SW480 (cell line): ENCODE measurements at regions not wholly inside any gene's neighbourhood (a gene's known extent, or its start where the extent isn't known, plus 50 kb on each side); places are given as distances from the start of the nearest gene placed in this dataset.
"Not testable (repeated sequence)": the region's sequence is repeated elsewhere in the genome, so short reads cannot be mapped to it uniquely, and the experiment has no call there.

Source experiments
- DNase-seq: peaks from one replicate; pipeline ENCODE4 v3.0.0-alpha.2; 2016; ENCODE audit warnings: low spot score

GRCh38 chr3:152774230-152774629 is 60.7 kb upstream of the P2RY1 start:
- not testable (repeated sequence) for DNase-seq

GRCh38 chr3:152778022-152778421 is 56.9 kb upstream of the P2RY1 start:
- no peak for DNase-seq

- no peak for DNase-seq
These were observed 55.3 kb upstream of the P2RY1 start for GRCh38 chr3:152779653-152780052.

GRCh38 chr3:152780553-152780952 is 54.4 kb upstream of the P2RY1 start:
- no peak for DNase-seq

GRCh38 chr3:152785051-152785450 is 49.9 kb upstream of the P2RY1 start:
- no peak for DNase-seq
